ENCODE measurements at regions not wholly inside any gene's neighbourhood (a gene's known extent, or its start where the extent isn't known, plus 50 kb on each side); places are given as distances from the start of the nearest gene placed in this dataset.

- Histone ChIP-seq H3K4me1 (no peaks in the 10 kb centered on the region), H3K36me3 (no peaks in the 10 kb centered on the region), H3K9me3 (no peaks in the 10 kb centered on the region), H3K27me3 (no peaks in the 10 kb centered on the region), H3K4me3 (no peak overlapping the region), H3K27ac (no peak overlapping the region)
- TF ChIP-seq, protein P1, sequence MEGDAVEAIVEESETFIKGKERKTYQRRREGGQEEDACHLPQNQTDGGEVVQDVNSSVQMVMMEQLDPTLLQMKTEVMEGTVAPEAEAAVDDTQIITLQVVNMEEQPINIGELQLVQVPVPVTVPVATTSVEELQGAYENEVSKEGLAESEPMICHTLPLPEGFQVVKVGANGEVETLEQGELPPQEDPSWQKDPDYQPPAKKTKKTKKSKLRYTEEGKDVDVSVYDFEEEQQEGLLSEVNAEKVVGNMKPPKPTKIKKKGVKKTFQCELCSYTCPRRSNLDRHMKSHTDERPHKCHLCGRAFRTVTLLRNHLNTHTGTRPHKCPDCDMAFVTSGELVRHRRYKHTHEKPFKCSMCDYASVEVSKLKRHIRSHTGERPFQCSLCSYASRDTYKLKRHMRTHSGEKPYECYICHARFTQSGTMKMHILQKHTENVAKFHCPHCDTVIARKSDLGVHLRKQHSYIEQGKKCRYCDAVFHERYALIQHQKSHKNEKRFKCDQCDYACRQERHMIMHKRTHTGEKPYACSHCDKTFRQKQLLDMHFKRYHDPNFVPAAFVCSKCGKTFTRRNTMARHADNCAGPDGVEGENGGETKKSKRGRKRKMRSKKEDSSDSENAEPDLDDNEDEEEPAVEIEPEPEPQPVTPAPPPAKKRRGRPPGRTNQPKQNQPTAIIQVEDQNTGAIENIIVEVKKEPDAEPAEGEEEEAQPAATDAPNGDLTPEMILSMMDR (IDR thresholded peaks at IDR 0.05), result no peak
- intact Hi-C loops (cut with DNase I), result no loop called here
- ATAC-seq, result no peak
- no peak for DNase-seq
Observed at GRCh38 chr1:69230208-69230607, 337.5 kb upstream of the LRRC7 start.

DNA sequence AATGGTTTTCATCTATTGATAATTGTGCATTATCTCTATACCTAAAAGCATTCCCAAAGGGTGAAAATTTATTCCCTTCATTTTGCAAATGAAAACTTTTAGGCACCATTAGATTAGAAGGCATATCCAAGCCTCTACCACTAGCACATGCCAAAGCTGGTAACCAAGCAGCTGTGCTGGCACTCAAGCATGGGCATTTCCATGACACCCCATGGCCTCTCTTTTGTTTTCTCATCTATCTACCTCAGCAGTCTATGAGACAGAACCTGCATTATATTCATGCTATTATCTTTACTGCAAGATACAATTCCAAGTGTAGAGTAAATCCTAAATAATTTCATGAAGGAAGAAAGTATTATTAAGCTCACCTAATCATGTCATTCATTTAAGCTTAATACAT is 334.3 kb upstream of the LRRC7 start:
- Histone ChIP-seq H3K4me1 (no peaks in the 10 kb centered on the region), H3K27ac (no peak overlapping the region), H3K9me3 (no peaks in the 10 kb centered on the region), H3K4me3 (no peak overlapping the region), H3K27me3 (no peaks in the 10 kb centered on the region), H3K36me3 (no peaks in the 10 kb centered on the region)
- no peak for DNase-seq
- no peak for ATAC-seq
- intact Hi-C loops (cut with DNase I), result no loop called here
- TF ChIP-seq, protein P1 (IDR thresholded peaks at IDR 0.05), result no peak

GRCh38 chr1:69244211-69244610 is 323.5 kb upstream of the LRRC7 start:
- H3K4me3 ChIP-seq, result no peak overlapping the region
- ATAC-seq (no peak), DNase-seq (no peak)
- no peaks in the 10 kb centered on the region for H3K9me3 ChIP-seq
- WGBS, 2 donors, result 74 to 81% methylated on average over 1 of the region's 1 CpG
- no peaks in the 10 kb centered on the region for H3K27me3 ChIP-seq
- H3K27ac ChIP-seq, result no peak overlapping the region
- no peaks in the 10 kb centered on the region for H3K36me3 ChIP-seq
- no peaks in the 10 kb centered on the region for H3K4me1 ChIP-seq
- TF ChIP-seq, protein P1 (IDR thresholded peaks at IDR 0.05), result no peak
- intact Hi-C loops (cut with DNase I), result no loop called here

- H3K36me3 ChIP-seq, result no peaks in the 10 kb centered on the region
- WGBS, 2 donors, result 80 to 82% methylated on average over 1 of the region's 1 CpG
Observed at GRCh38 chr1:69246109-69246508, 321.6 kb upstream of the LRRC7 start.

More at GRCh38 chr1:69246109-69246508, 321.6 kb upstream of the LRRC7 start:
- ATAC-seq (no peak), DNase-seq (no peak)
- no peak overlapping the region for H3K27ac ChIP-seq
- H3K9me3 ChIP-seq, result no peaks in the 10 kb centered on the region
- H3K27me3 ChIP-seq, result no peaks in the 10 kb centered on the region
- no peaks in the 10 kb centered on the region for H3K4me1 ChIP-seq
- TF ChIP-seq, protein P1 (IDR thresholded peaks at IDR 0.05), result no peak
- intact Hi-C loops (cut with DNase I), result no loop called here
- no peak overlapping the region for H3K4me3 ChIP-seq

Measured in heart right ventricle (tissue), 16 donors.